ENCODE measurements at regions not wholly inside any gene's neighbourhood (a gene's known extent, or its start where the extent isn't known, plus 50 kb on each side); places are given as distances from the start of the nearest gene placed in this dataset.

DNA sequence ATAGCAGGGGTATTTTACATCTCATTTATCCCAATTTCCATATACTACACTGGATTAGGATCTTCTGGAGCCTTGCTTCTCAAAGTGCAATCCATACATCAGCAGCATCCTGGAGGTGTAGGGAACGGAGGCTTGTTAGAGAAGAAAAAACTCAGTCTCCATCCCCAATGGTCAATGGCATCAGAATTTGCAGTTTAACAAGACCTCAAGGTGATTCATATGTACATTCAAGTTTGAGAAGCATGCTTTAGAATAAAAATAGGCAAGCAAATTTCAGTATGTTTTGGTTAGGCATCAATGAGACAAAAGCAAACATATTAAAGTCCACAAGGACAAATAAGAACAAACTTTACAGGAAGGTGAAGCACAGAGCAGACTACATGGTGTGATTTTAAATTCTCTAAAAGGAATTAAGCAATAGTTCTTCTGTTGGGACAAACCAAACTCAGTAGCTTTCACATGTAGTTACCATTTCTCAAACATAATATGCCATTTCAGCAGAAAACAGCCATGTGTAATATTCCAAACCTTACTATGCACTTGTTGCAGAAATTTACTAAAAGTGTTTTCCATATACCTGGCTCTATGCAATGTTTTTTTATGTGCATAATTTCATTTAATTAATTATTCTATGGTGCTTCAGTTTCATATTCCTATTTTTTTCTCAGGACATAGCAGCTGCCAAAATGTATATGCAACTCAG lies 360.3 kb upstream of the NECTIN3 start:
- DNase-seq: no peak

DNA sequence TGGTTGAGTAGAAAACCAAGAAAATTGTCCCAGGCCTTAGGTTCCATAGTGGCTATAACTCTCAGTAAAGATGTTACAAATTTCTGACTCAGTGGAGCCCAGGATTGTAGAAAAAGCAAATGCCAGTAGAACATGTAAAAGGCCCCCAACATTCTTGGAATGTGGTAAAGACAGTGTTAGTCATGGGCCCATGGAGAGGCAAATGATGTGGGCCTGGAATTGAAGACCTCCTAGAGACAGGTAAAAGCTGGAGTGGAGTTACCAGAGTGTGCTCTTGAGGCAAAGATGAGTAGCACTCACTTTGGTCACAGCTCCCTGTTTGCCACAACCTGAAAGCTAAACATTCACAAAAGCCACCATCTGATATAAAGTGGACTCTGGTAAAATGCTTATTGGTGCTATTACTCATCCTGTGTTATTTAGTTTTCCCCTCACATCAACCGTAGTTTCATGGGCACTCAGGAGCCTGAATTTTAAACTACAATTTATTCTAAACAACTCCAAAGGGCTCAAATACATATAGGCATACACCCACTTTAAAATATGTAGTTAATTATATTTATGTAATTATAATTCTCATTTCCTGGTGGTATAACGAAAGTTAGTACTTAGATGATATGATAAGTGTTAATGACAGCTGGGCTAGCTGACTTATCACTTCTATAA lies 359.6 kb upstream of the NECTIN3 start:
- no peak for DNase-seq

DNA sequence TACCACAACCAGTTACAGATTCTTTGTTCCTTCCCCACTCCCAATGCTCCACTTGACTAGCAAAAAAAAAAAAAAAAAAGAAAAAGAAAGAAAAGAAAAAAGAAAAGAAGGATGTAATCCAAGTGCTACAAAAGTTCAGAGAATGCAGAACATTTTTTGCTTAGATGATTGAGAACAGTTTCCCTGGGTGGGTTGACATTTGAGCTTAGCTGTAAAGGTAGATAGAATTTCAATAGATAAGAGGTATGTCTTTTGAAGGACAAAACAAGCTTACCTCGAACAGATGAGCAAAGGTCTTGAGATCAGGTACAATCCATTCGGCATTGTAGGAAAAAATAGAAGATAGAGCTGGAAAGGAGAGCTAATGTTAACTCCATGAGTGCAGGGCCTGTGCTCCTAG lies 344.6 kb upstream of the NECTIN3 start:
- DNase-seq: no peak

DNA sequence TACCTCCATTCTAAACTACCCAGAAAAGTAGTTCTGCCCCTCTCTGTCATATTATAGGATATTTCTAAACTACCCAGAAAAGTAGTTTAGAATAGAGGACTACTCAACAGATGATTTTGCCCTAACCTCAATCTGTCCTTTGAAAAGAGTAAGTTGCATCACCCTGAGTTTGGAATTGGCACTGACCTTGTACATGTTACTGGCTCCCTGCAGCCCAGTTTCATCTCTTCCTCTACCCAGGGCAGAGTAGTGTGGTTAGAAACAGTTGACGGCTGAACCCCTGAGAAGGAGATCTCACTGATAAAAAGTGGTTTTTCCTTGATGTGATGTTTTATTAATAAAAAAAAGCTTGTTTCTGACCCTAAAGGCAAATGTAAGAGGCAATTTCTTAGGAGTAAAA lies 340.5 kb upstream of the NECTIN3 start:
- DNase-seq: no peak

- no peak for DNase-seq
Measured at GRCh38 chr3:110732420-110732819, 339.2 kb upstream of the NECTIN3 start.

DNA sequence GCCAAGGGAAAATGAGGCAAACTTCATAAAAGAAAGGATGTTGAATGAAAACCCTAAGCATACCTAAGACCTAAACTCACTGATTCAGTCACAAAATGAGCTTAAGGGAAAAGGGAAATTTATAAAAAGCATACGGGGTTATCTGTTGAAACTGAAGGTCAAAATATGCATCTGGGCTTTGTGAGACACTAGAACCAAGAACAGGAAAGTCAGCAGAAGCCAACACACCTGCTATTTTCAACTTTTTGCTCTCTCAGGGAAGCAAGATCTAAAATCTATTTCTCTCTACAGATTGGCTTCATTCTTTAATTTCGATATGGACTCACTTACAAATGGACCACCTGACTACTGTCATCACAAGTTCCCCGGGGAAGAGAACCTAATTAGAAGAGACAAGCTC lies 338.6 kb upstream of the NECTIN3 start:
- DNase-seq: no peak

DNA sequence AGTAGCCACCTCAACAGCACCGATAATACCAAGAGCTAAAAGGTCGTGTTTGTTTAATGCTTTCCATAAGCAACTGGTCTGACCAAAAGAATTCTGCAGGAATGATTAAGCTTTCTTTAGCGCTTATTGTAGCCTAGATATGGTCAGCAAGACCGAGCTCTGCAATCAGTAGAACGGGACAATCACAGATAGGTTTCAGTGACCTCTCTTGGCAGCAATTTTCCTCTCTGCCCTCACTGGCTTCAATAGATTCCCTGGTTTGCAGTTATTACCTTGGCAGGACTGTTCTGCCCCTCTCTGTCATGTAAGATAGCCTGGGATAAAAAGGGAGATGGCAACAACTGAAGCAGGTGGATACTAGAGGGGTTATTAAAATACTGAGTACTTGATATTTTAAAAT lies 337.1 kb upstream of the NECTIN3 start:
- DNase-seq: no peak

DNA sequence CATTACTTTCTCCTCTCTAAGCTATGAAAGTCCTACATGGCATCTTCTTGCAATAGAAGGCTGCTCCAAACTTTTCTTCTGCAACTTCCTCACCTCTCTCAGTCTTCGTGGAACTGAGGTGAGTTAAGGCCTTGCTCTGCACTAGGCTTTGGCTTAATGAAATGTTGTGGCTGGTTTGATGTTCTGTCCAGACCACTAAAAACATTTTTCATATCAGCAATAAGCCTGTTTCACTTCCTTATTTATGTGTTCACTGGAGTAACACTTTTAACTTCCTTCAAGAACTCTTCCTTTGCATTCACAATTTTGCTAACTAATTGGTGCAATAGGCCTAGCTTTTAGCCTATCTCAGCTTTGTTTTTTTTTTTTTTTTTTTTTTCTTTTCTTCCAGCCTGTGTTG lies 335.3 kb upstream of the NECTIN3 start:
- no peak for DNase-seq

GRCh38 chr3:110738531-110738930 lies 333.1 kb upstream of the NECTIN3 start:
- no peak for DNase-seq

DNA sequence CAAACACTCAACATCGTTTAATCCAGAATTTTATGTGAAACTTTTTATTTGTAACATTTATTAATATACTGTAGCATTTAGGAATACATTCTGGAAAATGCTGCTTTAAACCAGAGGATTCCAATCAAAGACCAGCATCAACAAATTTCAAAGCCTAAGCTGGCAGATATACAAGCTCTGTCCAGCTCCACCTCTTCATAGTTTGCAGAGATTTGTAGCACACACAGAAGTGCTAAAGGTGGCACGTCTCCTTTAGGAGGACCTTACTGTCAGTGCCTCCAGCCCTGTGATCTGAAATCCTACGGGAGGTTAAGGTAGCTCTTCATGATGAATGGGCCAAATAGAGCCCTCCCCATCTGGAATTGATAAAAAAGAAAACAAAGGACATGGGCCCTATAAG lies 329.7 kb upstream of the NECTIN3 start:
- no peak for DNase-seq

GRCh38 chr3:110743202-110743601 lies 328.4 kb upstream of the NECTIN3 start:
- no peak for DNase-seq

DNA sequence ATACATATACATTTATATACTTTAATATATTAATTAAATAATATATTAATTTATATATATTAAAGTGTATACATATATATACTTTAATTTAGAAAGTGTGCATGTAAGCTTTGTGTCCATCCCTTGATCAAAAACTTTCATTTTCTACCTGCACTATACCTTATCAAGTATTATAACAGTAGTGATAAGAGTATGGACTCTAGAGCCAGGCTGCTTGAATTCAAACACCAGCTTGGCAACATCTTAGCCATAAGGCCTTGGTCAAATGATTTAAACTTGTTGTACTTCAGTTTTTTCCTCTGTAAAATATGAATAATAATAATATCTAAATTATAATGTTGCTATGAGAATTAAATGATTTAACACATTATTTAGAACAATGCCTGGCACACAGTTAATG lies 327.6 kb upstream of the NECTIN3 start:
- no peak for DNase-seq

DNA sequence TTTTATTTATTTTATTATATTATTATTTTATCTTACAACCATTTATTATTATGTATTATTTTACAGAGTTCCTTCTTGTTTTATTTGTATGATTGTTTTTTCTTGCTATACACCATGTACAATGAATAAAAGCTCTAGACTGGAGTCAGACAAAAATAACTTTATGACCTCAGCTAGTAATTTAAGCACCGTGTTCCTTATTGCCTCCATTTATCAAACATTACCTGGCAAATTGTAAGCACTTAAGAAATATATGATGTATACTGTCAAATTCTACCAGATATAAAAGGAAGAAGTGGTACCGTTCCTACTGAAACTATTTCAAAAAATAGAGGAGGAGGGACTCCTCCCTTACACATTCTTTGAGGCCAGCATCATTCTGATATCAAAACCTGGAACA lies 326.9 kb upstream of the NECTIN3 start:
- no peak for DNase-seq

GRCh38 chr3:110749006-110749405 lies 322.6 kb upstream of the NECTIN3 start:
- DNase-seq: no peak

DNA sequence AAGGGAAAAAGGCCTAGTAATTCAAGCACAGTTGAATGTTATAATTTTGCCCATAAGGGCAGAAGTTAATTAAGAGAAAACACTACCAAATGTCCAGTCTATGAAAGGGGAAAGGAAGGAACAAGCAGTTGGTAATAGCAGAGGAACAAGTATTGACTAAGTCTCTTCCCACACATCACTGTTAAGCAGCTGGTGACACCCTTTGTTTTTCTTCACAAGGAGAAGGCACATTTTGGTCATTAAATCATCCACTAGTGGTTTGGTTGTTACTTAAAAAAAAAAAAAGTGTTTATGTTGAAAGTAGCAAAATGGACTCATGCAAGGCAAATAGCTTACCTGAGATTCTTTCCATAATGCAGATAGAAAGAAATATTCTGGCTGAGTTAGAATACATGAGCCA lies 321.4 kb upstream of the NECTIN3 start:
- DNase-seq: no peak

DNA sequence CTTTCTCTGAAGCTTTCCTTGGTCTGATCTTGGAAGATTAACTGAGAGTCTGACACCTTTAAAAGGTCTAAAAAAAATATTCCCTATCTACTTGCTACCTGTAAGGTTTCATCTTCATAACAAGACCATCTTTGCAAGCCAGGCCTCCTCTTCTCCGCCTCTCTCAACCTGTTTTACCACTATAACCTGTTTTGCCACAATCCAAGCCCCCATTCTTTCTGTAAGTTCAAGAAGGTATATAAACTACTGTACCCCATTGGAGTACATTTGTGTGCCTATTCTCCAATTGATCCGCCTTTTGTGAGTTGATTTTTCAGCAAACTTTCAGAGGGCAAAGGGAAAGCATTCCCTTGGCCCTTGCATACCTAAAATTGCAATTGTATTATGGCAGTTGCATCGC lies 319.3 kb upstream of the NECTIN3 start:
- no peak for DNase-seq

- no peak for DNase-seq
Measured at GRCh38 chr3:110753516-110753915, 318.1 kb upstream of the NECTIN3 start.

- DNase-seq: no peak
Measured at GRCh38 chr3:110754212-110754916, 317.3 kb upstream of the NECTIN3 start.

DNA sequence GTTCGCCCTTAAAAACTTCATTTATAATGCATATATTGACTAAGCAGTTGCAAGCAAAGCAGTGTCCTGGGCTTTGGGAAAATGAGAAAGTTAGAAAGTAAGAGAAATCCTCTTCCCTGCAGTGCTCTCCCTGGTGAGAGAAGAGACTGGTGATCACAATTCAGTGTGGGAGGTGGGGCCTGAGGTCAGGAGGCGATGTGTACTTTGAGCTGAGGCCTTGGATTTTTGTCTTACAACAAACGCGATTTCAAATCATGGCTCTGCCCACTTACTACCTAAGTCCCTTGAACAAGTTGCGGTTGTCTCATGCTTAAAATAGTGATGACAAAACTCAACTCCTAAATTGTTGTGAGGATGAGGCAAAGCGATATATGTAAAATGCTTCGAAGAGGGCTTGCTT lies 316.3 kb upstream of the NECTIN3 start:
- DNase-seq: no peak

- no peak for DNase-seq
Measured at GRCh38 chr3:110756705-110757104, 314.9 kb upstream of the NECTIN3 start.

DNA sequence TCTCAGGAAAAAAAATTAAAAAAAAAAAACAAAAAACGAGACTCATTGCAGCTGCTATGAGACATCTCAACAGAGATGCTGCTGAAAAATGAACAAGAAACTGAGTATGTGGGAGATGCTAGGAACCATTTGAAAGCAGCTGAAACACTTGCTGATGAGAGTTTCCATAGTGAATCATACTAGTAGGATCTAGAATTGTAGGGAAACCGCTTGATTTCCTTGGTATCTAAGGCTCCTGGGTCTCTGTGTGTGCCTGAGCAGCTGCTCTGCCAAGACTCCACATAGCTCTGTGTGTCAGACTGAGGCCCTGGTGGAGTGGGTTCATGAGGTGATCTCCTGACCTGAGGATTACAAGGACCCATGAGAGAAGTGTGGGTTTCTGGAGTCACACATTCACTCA lies 313.4 kb upstream of the NECTIN3 start:
- no peak for DNase-seq

GRCh38 chr3:110767156-110767555 lies 304.5 kb upstream of the NECTIN3 start:
- no peak for DNase-seq

DNA sequence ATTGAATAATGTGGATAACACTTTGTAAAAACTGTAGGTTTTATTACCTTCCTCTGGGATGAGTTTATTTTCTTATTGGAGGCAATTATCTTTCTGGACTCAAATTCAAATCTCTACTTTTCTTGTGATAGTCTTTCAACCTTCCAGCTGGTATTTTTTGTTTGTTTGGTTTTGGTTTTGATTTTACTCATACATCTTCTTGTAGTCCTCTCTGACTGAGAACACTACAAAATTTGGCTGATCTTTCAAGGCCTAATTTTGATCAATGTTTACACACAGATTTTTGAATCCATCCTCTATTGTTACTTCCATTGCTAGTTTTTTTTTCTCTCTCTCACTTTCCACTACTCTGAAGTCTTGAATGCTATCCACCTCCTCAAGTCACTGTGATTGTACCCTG lies 303.8 kb upstream of the NECTIN3 start:
- no peak for DNase-seq

- DNase-seq: peak; percentile 36
Measured at GRCh38 chr3:110773413-110773954, 298.1 kb upstream of the NECTIN3 start.

Measured in femur (tissue), 1 donor.